WTC11 (cell line): ENCODE measurements at regions not wholly inside any gene's neighbourhood (a gene's known extent, or its start where the extent isn't known, plus 50 kb on each side); places are given as distances from the start of the nearest gene placed in this dataset.

Source experiments
- ATAC-seq: fragments of 200-7000 bp; cut with Tn5 transposase; 2 replicates; pipeline ENCODE4 v1.10.0; 2021; ENCODE audit warnings: mild to moderate bottlenecking, moderate library complexity
- CTCF ChIA-PET: fragments of 300-600 bp; sonication (Branson Sonifier 250); formaldehyde crosslinking; loops from one replicate; lab custom pipeline; 2021; ENCODE audit warnings: antibody characterized with exemption; lab: Charles Lee
- POLR2A ChIA-PET: fragments of 350-600 bp; sonication (Branson Sonifier 250); formaldehyde crosslinking; loops from one replicate; lab custom pipeline; 2021; ENCODE audit warnings: antibody characterized with exemption; lab: Charles Lee
- DNase-seq: peaks from one replicate; pipeline ENCODE4 v3.0.0; 2021; ENCODE audit warnings: low spot score
- H3K27ac Mint-ChIP-seq: 2 replicates; pipeline ENCODE4 v1.8.0; 2021; ENCODE audit warnings: mixed read lengths
- H3K27me3 Mint-ChIP-seq: 2 replicates; pipeline ENCODE4 v1.8.0; 2021; ENCODE audit warnings: low read depth, mild to moderate bottlenecking, moderate library complexity, mixed read lengths
- H3K36me3 Mint-ChIP-seq: 2 replicates; pipeline ENCODE4 v1.8.0; 2021; ENCODE audit warnings: mixed read lengths
- H3K4me1 Mint-ChIP-seq: 2 replicates; pipeline ENCODE4 v1.8.0; 2022; ENCODE audit warnings: mixed read lengths
- H3K4me3 Mint-ChIP-seq: 2 replicates; pipeline ENCODE4 v1.8.0; 2021; ENCODE audit warnings: mild to moderate bottlenecking, moderate library complexity, mixed read lengths
- H3K9me3 Mint-ChIP-seq: 2 replicates; pipeline ENCODE4 v1.8.0; 2021; ENCODE audit warnings: mixed read lengths
- CDX4 ChIP-seq: fragments of 250-450 bp; sonication (Bioruptor Pico); IDR thresholded peaks from 2 replicates; pipeline ENCODE4 v1.9.0; 2021; ENCODE audit warnings: moderate library complexity, mild to moderate bottlenecking, inconsistent platforms, borderline replicate concordance
- CREM ChIP-seq: sonication (generic); formaldehyde crosslinking; IDR thresholded peaks from 2 replicates; pipeline ENCODE4 v1.8.1; 2022; ENCODE audit warnings: mild to moderate bottlenecking, missing genetic modification reagents, moderate library complexity
- ELF4 ChIP-seq: sonication (generic); formaldehyde crosslinking; IDR thresholded peaks from 2 replicates; pipeline ENCODE4 v1.8.1; 2022; ENCODE audit warnings: low read depth, mild to moderate bottlenecking, moderate library complexity, missing genetic modification reagents
- EMX1 ChIP-seq: fragments of 250-450 bp; sonication (Bioruptor Pico); IDR thresholded peaks from 2 replicates; pipeline ENCODE4 v1.8.0; 2021; ENCODE audit warnings: mild to moderate bottlenecking
- ESRRA ChIP-seq: sonication (generic); formaldehyde crosslinking; IDR thresholded peaks from 2 replicates; pipeline ENCODE4 v1.8.1; 2022; ENCODE audit warnings: mild to moderate bottlenecking, missing genetic modification reagents, borderline replicate concordance
- GRHL2 ChIP-seq: fragments of 250-450 bp; sonication (Bioruptor Pico); IDR thresholded peaks from 2 replicates; pipeline ENCODE4 v1.8.0; 2022; ENCODE audit warnings: mild to moderate bottlenecking, moderate library complexity; ENCODE audit not compliant: insufficient replicate concordance, severe bottlenecking
- HMGA2 ChIP-seq: fragments of 250-450 bp; sonication (Bioruptor Pico); IDR thresholded peaks from 2 replicates; pipeline ENCODE4 v1.4.0; 2021; ENCODE audit warnings: mild to moderate bottlenecking, moderate library complexity
- JUN ChIP-seq: sonication (generic); formaldehyde crosslinking; IDR thresholded peaks from 2 replicates; pipeline ENCODE4 v1.8.0; 2023; ENCODE audit warnings: mild to moderate bottlenecking, missing genetic modification reagents
- NFE2L1 ChIP-seq: sonication (generic); formaldehyde crosslinking; IDR thresholded peaks from 2 replicates; pipeline ENCODE4 v1.8.1; 2023; ENCODE audit warnings: missing genetic modification reagents
- OVOL2 ChIP-seq: fragments of 250-450 bp; sonication (Bioruptor Pico); IDR thresholded peaks from 2 replicates; pipeline ENCODE4 v1.9.0; 2021; ENCODE audit warnings: mild to moderate bottlenecking, borderline replicate concordance
- RORB ChIP-seq: fragments of 250-450 bp; sonication (Bioruptor Pico); IDR thresholded peaks from 2 replicates; pipeline ENCODE4 v1.9.0; 2021; ENCODE audit warnings: mild to moderate bottlenecking
- ZNF138 ChIP-seq: sonication (generic); formaldehyde crosslinking; conservative IDR thresholded peaks from 2 replicates; pipeline ENCODE4 v1.8.1; 2022; ENCODE audit warnings: mild to moderate bottlenecking, moderate library complexity, missing genetic modification reagents
- ZNF219 ChIP-seq: sonication (generic); formaldehyde crosslinking; IDR thresholded peaks from 2 replicates; pipeline ENCODE4 v1.8.0; 2023; ENCODE audit warnings: missing genetic modification reagents, mild to moderate bottlenecking, borderline replicate concordance
- ZNF317 ChIP-seq: sonication (generic); formaldehyde crosslinking; IDR thresholded peaks from 2 replicates; pipeline ENCODE4 v1.8.1; 2023; ENCODE audit warnings: low read depth, mild to moderate bottlenecking, moderate library complexity, missing genetic modification reagents, borderline replicate concordance
- ZNF416 ChIP-seq: fragments of 250-450 bp; sonication (Bioruptor Pico); IDR thresholded peaks from 2 replicates; pipeline ENCODE4 v1.9.0; 2021; ENCODE audit warnings: mild to moderate bottlenecking, inconsistent platforms
- ZNF671 ChIP-seq: fragments of 250-450 bp; sonication (Bioruptor Pico); IDR thresholded peaks from 2 replicates; pipeline ENCODE4 v1.8.0; 2021; ENCODE audit warnings: mild to moderate bottlenecking
- TF ChIP-seq, protein P1 (sequence below): sonication (generic); formaldehyde crosslinking; IDR thresholded peaks from 2 replicates; pipeline ENCODE4 v1.8.0; 2023; ENCODE audit warnings: missing genetic modification reagents, mild to moderate bottlenecking, borderline replicate concordance
- TF ChIP-seq, protein P2 (sequence below): sonication (generic); formaldehyde crosslinking; IDR thresholded peaks from 2 replicates; pipeline ENCODE4 v1.8.1; 2023; ENCODE audit warnings: mild to moderate bottlenecking, missing genetic modification reagents
- TF ChIP-seq, protein P3 (sequence below): fragments of 250-450 bp; sonication (Bioruptor Pico); IDR thresholded peaks from 2 replicates; pipeline ENCODE4 v1.9.0; 2021; ENCODE audit warnings: mild to moderate bottlenecking
- TF ChIP-seq, protein P4 (sequence below): fragments of 200-600 bp; IDR thresholded peaks from 2 replicates; pipeline ENCODE4 v1.8.0; 2022; ENCODE audit warnings: antibody characterized with exemption
- TF ChIP-seq, protein P5 (sequence below): sonication (generic); formaldehyde crosslinking; IDR thresholded peaks from 2 replicates; pipeline ENCODE4 v1.8.0; 2023; ENCODE audit warnings: mild to moderate bottlenecking, missing genetic modification reagents

GRCh38 chr4:34943741-34944386, 1300.5 kb downstream of the ARAP2 start:
- CTCF ChIA-PET: no interaction called here
- DNase-seq (no peak), ATAC-seq (no peak)
- Mint-ChIP-seq H3K4me1 (peaks cover 11% of the 10 kb centered on the region), H3K4me3 (no peak overlapping the region), H3K36me3 (no peaks in the 10 kb centered on the region), H3K27me3 (no peaks in the 10 kb centered on the region), H3K9me3 (no peaks in the 10 kb centered on the region), H3K27ac (no peak overlapping the region)
- POLR2A ChIA-PET: no interaction called here
- TF ChIP-seq ZNF138 (CRISPR knock-in tag) (no peak), CDX4 (CRISPR knock-in tag) (no peak), ZNF219 (CRISPR knock-in tag) (no peak), ZNF317 (CRISPR knock-in tag) (no peak), EMX1 (CRISPR knock-in tag) (no peak), NFE2L1 (no peak), ELF4 (CRISPR knock-in tag) (no peak), RORB (no peak), ZNF671 (CRISPR knock-in tag) (no peak), CREM (CRISPR knock-in tag) (no peak), HMGA2 (CRISPR knock-in tag) (no peak), GRHL2 (no peak)
- TF ChIP-seq, protein P1, sequence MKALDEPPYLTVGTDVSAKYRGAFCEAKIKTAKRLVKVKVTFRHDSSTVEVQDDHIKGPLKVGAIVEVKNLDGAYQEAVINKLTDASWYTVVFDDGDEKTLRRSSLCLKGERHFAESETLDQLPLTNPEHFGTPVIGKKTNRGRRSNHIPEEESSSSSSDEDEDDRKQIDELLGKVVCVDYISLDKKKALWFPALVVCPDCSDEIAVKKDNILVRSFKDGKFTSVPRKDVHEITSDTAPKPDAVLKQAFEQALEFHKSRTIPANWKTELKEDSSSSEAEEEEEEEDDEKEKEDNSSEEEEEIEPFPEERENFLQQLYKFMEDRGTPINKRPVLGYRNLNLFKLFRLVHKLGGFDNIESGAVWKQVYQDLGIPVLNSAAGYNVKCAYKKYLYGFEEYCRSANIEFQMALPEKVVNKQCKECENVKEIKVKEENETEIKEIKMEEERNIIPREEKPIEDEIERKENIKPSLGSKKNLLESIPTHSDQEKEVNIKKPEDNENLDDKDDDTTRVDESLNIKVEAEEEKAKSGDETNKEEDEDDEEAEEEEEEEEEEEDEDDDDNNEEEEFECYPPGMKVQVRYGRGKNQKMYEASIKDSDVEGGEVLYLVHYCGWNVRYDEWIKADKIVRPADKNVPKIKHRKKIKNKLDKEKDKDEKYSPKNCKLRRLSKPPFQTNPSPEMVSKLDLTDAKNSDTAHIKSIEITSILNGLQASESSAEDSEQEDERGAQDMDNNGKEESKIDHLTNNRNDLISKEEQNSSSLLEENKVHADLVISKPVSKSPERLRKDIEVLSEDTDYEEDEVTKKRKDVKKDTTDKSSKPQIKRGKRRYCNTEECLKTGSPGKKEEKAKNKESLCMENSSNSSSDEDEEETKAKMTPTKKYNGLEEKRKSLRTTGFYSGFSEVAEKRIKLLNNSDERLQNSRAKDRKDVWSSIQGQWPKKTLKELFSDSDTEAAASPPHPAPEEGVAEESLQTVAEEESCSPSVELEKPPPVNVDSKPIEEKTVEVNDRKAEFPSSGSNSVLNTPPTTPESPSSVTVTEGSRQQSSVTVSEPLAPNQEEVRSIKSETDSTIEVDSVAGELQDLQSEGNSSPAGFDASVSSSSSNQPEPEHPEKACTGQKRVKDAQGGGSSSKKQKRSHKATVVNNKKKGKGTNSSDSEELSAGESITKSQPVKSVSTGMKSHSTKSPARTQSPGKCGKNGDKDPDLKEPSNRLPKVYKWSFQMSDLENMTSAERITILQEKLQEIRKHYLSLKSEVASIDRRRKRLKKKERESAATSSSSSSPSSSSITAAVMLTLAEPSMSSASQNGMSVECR: no peak
- TF ChIP-seq, protein P2, sequence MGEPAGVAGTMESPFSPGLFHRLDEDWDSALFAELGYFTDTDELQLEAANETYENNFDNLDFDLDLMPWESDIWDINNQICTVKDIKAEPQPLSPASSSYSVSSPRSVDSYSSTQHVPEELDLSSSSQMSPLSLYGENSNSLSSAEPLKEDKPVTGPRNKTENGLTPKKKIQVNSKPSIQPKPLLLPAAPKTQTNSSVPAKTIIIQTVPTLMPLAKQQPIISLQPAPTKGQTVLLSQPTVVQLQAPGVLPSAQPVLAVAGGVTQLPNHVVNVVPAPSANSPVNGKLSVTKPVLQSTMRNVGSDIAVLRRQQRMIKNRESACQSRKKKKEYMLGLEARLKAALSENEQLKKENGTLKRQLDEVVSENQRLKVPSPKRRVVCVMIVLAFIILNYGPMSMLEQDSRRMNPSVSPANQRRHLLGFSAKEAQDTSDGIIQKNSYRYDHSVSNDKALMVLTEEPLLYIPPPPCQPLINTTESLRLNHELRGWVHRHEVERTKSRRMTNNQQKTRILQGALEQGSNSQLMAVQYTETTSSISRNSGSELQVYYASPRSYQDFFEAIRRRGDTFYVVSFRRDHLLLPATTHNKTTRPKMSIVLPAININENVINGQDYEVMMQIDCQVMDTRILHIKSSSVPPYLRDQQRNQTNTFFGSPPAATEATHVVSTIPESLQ (CRISPR knock-in tag): no peak

DNA sequence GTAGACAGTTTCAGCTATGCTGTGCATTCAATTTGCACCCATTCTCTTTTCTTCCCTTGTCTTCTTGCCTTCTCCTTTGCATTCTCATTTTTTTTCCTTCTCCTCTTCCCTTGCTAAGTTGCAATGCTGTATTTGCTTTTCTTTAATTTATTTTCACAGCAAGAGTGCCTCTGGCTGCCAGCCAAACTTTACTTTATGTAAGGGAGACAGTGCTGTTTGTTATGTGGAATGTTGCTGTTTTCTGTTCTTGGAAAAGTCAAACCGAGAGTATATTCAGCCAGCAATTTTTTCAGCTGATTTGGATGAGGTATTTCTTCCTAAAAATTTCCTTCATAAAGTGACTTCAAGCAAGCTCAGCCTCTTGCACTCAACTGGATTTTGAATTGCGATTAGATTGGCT, 1293.4 kb downstream of the ARAP2 start:
- DNase-seq (no peak), ATAC-seq (no peak)
- Mint-ChIP-seq H3K9me3 (peaks cover 8% of the 10 kb centered on the region), H3K27ac (no peak overlapping the region), H3K4me3 (no peak overlapping the region), H3K36me3 (no peaks in the 10 kb centered on the region; the same call in 1 of the 2 replicates), H3K4me1 (peaks cover 33% of the 10 kb centered on the region), H3K27me3 (no peaks in the 10 kb centered on the region)
- CTCF ChIA-PET: no interaction called here
- POLR2A ChIA-PET: no interaction called here
- TF ChIP-seq RORB (no peak), ESRRA (CRISPR knock-in tag) (no peak), OVOL2 (CRISPR knock-in tag) (no peak), JUN (CRISPR knock-in tag) (no peak), ZNF416 (CRISPR knock-in tag) (no peak)
- TF ChIP-seq, protein P3, sequence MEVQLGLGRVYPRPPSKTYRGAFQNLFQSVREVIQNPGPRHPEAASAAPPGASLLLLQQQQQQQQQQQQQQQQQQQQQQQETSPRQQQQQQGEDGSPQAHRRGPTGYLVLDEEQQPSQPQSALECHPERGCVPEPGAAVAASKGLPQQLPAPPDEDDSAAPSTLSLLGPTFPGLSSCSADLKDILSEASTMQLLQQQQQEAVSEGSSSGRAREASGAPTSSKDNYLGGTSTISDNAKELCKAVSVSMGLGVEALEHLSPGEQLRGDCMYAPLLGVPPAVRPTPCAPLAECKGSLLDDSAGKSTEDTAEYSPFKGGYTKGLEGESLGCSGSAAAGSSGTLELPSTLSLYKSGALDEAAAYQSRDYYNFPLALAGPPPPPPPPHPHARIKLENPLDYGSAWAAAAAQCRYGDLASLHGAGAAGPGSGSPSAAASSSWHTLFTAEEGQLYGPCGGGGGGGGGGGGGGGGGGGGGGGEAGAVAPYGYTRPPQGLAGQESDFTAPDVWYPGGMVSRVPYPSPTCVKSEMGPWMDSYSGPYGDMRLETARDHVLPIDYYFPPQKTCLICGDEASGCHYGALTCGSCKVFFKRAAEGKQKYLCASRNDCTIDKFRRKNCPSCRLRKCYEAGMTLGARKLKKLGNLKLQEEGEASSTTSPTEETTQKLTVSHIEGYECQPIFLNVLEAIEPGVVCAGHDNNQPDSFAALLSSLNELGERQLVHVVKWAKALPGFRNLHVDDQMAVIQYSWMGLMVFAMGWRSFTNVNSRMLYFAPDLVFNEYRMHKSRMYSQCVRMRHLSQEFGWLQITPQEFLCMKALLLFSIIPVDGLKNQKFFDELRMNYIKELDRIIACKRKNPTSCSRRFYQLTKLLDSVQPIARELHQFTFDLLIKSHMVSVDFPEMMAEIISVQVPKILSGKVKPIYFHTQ (CRISPR knock-in tag): no peak
- TF ChIP-seq, protein P4, sequence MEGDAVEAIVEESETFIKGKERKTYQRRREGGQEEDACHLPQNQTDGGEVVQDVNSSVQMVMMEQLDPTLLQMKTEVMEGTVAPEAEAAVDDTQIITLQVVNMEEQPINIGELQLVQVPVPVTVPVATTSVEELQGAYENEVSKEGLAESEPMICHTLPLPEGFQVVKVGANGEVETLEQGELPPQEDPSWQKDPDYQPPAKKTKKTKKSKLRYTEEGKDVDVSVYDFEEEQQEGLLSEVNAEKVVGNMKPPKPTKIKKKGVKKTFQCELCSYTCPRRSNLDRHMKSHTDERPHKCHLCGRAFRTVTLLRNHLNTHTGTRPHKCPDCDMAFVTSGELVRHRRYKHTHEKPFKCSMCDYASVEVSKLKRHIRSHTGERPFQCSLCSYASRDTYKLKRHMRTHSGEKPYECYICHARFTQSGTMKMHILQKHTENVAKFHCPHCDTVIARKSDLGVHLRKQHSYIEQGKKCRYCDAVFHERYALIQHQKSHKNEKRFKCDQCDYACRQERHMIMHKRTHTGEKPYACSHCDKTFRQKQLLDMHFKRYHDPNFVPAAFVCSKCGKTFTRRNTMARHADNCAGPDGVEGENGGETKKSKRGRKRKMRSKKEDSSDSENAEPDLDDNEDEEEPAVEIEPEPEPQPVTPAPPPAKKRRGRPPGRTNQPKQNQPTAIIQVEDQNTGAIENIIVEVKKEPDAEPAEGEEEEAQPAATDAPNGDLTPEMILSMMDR: no peak
- TF ChIP-seq, protein P5, sequence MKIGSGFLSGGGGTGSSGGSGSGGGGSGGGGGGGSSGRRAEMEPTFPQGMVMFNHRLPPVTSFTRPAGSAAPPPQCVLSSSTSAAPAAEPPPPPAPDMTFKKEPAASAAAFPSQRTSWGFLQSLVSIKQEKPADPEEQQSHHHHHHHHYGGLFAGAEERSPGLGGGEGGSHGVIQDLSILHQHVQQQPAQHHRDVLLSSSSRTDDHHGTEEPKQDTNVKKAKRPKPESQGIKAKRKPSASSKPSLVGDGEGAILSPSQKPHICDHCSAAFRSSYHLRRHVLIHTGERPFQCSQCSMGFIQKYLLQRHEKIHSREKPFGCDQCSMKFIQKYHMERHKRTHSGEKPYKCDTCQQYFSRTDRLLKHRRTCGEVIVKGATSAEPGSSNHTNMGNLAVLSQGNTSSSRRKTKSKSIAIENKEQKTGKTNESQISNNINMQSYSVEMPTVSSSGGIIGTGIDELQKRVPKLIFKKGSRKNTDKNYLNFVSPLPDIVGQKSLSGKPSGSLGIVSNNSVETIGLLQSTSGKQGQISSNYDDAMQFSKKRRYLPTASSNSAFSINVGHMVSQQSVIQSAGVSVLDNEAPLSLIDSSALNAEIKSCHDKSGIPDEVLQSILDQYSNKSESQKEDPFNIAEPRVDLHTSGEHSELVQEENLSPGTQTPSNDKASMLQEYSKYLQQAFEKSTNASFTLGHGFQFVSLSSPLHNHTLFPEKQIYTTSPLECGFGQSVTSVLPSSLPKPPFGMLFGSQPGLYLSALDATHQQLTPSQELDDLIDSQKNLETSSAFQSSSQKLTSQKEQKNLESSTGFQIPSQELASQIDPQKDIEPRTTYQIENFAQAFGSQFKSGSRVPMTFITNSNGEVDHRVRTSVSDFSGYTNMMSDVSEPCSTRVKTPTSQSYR (CRISPR knock-in tag): no peak
